ENCODE measurements at regions not wholly inside any gene's neighbourhood (a gene's known extent, or its start where the extent isn't known, plus 50 kb on each side); places are given as distances from the start of the nearest gene placed in this dataset.
"Not testable (repeated sequence)": the region's sequence is repeated elsewhere in the genome, so short reads cannot be mapped to it uniquely, and the experiment has no call there.

GRCh38 chr5:40107786-40108185, 571.9 kb upstream of the PTGER4 start:
- H2AFZ ChIP-seq; H3K4me3 ChIP-seq (ENCODE audit: low read depth, low read length); H3K9me3 ChIP-seq (ENCODE audit: control insufficient read depth, low read length); H3K36me3 ChIP-seq (ENCODE audit: control insufficient read depth, insufficient read depth, low read length); H3K4me1 ChIP-seq; H3K27me3 ChIP-seq (ENCODE audit: control insufficient read depth, insufficient read depth, low read length); H3K9ac ChIP-seq; H3K27ac ChIP-seq; H3K4me2 ChIP-seq (ENCODE audit: low read length); H3K79me2 ChIP-seq: not testable (repeated sequence)

- Histone ChIP-seq H3K36me3 (ENCODE audit: control insufficient read depth, insufficient read depth, low read length) (no peaks in the 10 kb centered on the region), H3K27ac (no peak overlapping the region), H3K9me3 (ENCODE audit: control insufficient read depth, low read length) (no peaks in the 10 kb centered on the region), H3K27me3 (ENCODE audit: control insufficient read depth, insufficient read depth, low read length) (no peaks in the 10 kb centered on the region), H3K79me2 (no peaks in the 10 kb centered on the region), H3K4me2 (ENCODE audit: low read length) (no peak overlapping the region), H3K9ac (no peak overlapping the region), H2AFZ (no peak overlapping the region), H3K4me1 (no peaks in the 10 kb centered on the region), H3K4me3 (ENCODE audit: low read depth, low read length) (no peak overlapping the region)
- no peak for TF ChIP-seq CTCF (IDR thresholded peaks at IDR 0.05)
These were observed 572.9 kb upstream of the PTGER4 start for GRCh38 chr5:40106847-40107246.

- TF ChIP-seq CTCF (IDR thresholded peaks at IDR 0.05), result no peak
- Histone ChIP-seq H3K4me3 (ENCODE audit: low read depth, low read length) (no peak overlapping the region), H3K9ac (no peak overlapping the region), H3K4me2 (ENCODE audit: low read length) (no peak overlapping the region), H2AFZ (no peak overlapping the region), H3K27me3 (ENCODE audit: control insufficient read depth, insufficient read depth, low read length) (no peaks in the 10 kb centered on the region), H3K9me3 (ENCODE audit: control insufficient read depth, low read length) (no peaks in the 10 kb centered on the region), H3K27ac (no peak overlapping the region), H3K36me3 (ENCODE audit: control insufficient read depth, insufficient read depth, low read length) (no peaks in the 10 kb centered on the region), H3K79me2 (no peaks in the 10 kb centered on the region), H3K4me1 (no peaks in the 10 kb centered on the region)
These were observed 581.4 kb upstream of the PTGER4 start for GRCh38 chr5:40098313-40098712.

GRCh38 chr5:40093550-40093949, 586.2 kb upstream of the PTGER4 start:
- Histone ChIP-seq H3K9ac (no peak overlapping the region), H3K79me2 (no peaks in the 10 kb centered on the region), H2AFZ (no peak overlapping the region), H3K4me2 (ENCODE audit: low read length) (no peak overlapping the region), H3K4me1 (no peaks in the 10 kb centered on the region), H3K36me3 (ENCODE audit: control insufficient read depth, insufficient read depth, low read length) (no peaks in the 10 kb centered on the region), H3K27ac (no peak overlapping the region), H3K9me3 (ENCODE audit: control insufficient read depth, low read length) (no peaks in the 10 kb centered on the region), H3K27me3 (ENCODE audit: control insufficient read depth, insufficient read depth, low read length) (no peaks in the 10 kb centered on the region), H3K4me3 (ENCODE audit: low read depth, low read length) (no peak overlapping the region)
- TF ChIP-seq CTCF (IDR thresholded peaks at IDR 0.05), result no peak

- Histone ChIP-seq H3K4me1 (no peaks in the 10 kb centered on the region), H3K4me2 (ENCODE audit: low read length) (no peak overlapping the region), H3K4me3 (ENCODE audit: low read depth, low read length) (no peak overlapping the region), H3K27me3 (ENCODE audit: control insufficient read depth, insufficient read depth, low read length) (no peaks in the 10 kb centered on the region), H2AFZ (no peak overlapping the region), H3K9me3 (ENCODE audit: control insufficient read depth, low read length) (no peaks in the 10 kb centered on the region), H3K27ac (no peak overlapping the region), H3K36me3 (ENCODE audit: control insufficient read depth, insufficient read depth, low read length) (no peaks in the 10 kb centered on the region), H3K9ac (no peak overlapping the region), H3K79me2 (no peaks in the 10 kb centered on the region)
- TF ChIP-seq CTCF (IDR thresholded peaks at IDR 0.05), result no peak
These were observed 590.4 kb upstream of the PTGER4 start for GRCh38 chr5:40089269-40089668.
